ENCODE measurements at regions not wholly inside any gene's neighbourhood (a gene's known extent, or its start where the extent isn't known, plus 50 kb on each side); places are given as distances from the start of the nearest gene placed in this dataset.

DNA sequence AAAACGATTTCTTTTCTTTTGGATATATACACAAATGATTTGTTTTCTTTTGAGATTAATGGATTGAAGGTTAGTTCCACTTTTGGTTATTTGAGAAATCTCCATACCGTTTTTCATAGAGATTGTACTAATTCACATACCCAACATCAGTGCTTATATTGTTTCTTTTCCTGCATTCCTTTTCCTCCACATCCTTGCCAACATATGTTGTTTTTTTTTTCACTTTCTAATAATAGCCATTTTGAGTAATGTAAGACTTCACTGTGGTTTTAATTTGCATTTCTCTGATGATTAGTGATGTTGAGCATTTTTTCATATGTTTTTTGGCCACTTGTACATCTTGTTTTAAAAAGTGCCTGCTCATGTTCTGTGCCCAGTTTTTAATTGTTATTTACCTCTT is 846.4 kb upstream of the EYS start:
- H3K9me1 ChIP-seq (replicated peaks; ENCODE audit: control insufficient read depth, extremely low read depth, insufficient read depth, low read length), result no peaks in the 10 kb centered on the region
- dilution Hi-C loops (cut with MboI; ENCODE audit: extremely low pct_ligation_motif_present, low sequenced_read_pairs) (no loop called here), intact Hi-C loops (cut with micrococcal nuclease) (no loop called here)
- no peak overlapping the region for H3K27ac ChIP-seq (ENCODE audit: insufficient read depth, low read depth, low read length)
- no peak for FAIRE-seq
- no peak overlapping the region for H3K4me3 ChIP-seq (replicated peaks in 1 of 3; ENCODE audit: insufficient read depth in 1 of 3, low read depth in 1 of 3, low read length in 3 of 3)
- CTCF ChIA-PET, result no interaction called here
- BruUV-seq (replicated peaks), result no TSS peak
- no peak overlapping the region for H3K9ac ChIP-seq (replicated peaks; ENCODE audit: extremely low read depth, insufficient read depth, low read length)
- H3K4me2 ChIP-seq (ENCODE audit: insufficient read depth, low read length), result no peak overlapping the region
- TF ChIP-seq MYC (IDR thresholded peaks at IDR 0.05; ENCODE audit: low read depth, low read length) (no peak), CTCF (IDR thresholded peaks at IDR 0.05; ENCODE audit: extremely low read depth in 1 of 2, insufficient read depth in 1 of 2, low read depth in 1 of 2, low read length in 2 of 2) (no peak), POLR2AphosphoS5 (IDR thresholded peaks at IDR 0.05; ENCODE audit: insufficient read depth, low read depth, low read length) (no peak), POLR2A (IDR thresholded peaks at IDR 0.05; ENCODE audit: low read depth, low read length) (no peak), JUN (IDR thresholded peaks at IDR 0.05; ENCODE audit: borderline replicate concordance, insufficient read depth, insufficient read length, low read depth) (no peak), GATA2 (IDR thresholded peaks at IDR 0.05; ENCODE audit: insufficient read depth, insufficient read length, low read depth, low read length) (no peak)
- TF ChIP-seq, protein P1, sequence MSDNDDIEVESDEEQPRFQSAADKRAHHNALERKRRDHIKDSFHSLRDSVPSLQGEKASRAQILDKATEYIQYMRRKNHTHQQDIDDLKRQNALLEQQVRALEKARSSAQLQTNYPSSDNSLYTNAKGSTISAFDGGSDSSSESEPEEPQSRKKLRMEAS (IDR thresholded peaks at IDR 0.05; ENCODE audit: insufficient read depth, insufficient read length), result no peak
- no peaks in the 10 kb centered on the region for H3K4me1 ChIP-seq (ENCODE audit: control insufficient read depth, extremely low read depth, insufficient read depth, low read length)
- no peaks in the 10 kb centered on the region for H4K20me1 ChIP-seq (replicated peaks; ENCODE audit: control insufficient read depth, extremely low read depth, insufficient read depth, low read length)
- H3K79me2 ChIP-seq (ENCODE audit: control insufficient read depth, insufficient read depth, low read length), result no peaks in the 10 kb centered on the region
- no peaks in the 10 kb centered on the region for H3K36me3 ChIP-seq (ENCODE audit: control insufficient read depth in 2 of 2, extremely low read depth in 1 of 2, insufficient read depth in 2 of 2, low read length in 2 of 2)
- no peaks in the 10 kb centered on the region for H3K27me3 ChIP-seq (ENCODE audit: control insufficient read depth in 2 of 2, insufficient read depth in 2 of 2, low read length in 2 of 2)
- H2AFZ ChIP-seq (ENCODE audit: low read depth, low read length), result no peak overlapping the region
- POLR2A ChIA-PET, result no interaction called here
- no peak for DNase-seq (ENCODE audit: low read depth, low spot score)
- H3K9me3 ChIP-seq (replicated peaks; ENCODE audit: control insufficient read depth, insufficient read depth, low read length), result no peaks in the 10 kb centered on the region

Measured in endothelial cell of umbilical vein (primary cell).